OCI-LY3 (cell line): ENCODE measurements at regions not wholly inside any gene's neighbourhood (a gene's known extent, or its start where the extent isn't known, plus 50 kb on each side); places are given as distances from the start of the nearest gene placed in this dataset.

Source experiments
- CTCF ChIP-seq: fragments of 200-600, 300-600 bp; sonication (generic); IDR thresholded peaks from 2 replicates; pipeline ENCODE4 v1.5.1; 2014; ENCODE audit warnings: antibody characterized with exemption, low read length, low read depth
- EZH2phosphoT487 ChIP-seq: fragments of 200-600 bp; shearing (Covaris generic); IDR thresholded peaks from 2 replicates; pipeline ENCODE4 v1.6.1; 2018; ENCODE audit warnings: antibody characterized with exemption, mixed run types, low read depth

- no peak for TF ChIP-seq CTCF
- no peak for TF ChIP-seq EZH2phosphoT487
These were observed 141.1 kb downstream of the HRH4 start for GRCh38 chr18:24601585-24601984.
